ENCODE measurements at regions not wholly inside any gene's neighbourhood (a gene's known extent, or its start where the extent isn't known, plus 50 kb on each side); places are given as distances from the start of the nearest gene placed in this dataset.
"Not testable (repeated sequence)": the region's sequence is repeated elsewhere in the genome, so short reads cannot be mapped to it uniquely, and the experiment has no call there.

DNA sequence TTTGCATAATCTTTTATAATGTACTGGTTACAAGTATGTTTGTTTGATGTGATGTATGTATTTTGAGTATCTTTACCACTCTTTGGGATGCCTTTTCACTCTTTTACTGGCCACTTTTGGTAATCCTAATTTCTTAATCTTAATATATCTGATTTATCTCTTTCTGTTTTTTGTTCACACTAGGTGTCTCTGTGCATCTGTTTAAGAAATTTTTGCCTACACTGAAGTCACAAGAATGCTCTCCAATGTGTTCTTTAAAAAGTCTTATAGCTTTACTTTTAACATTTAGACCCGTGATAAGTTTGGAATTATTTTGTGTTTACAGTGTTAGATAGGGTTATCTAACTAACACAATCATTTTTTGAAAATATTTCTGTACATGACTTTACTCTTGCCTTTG, 659.1 kb downstream of the SI start:
- POLR2A ChIA-PET, result no interaction called here
- no peak overlapping the region for H3K4me3 Mint-ChIP-seq
- H3K36me3 Mint-ChIP-seq, result no peaks in the 10 kb centered on the region
- no peak overlapping the region for H3K27ac Mint-ChIP-seq
- peaks cover 7% of the 10 kb centered on the region for H3K9me3 Mint-ChIP-seq
- no peaks in the 10 kb centered on the region for H3K27me3 Mint-ChIP-seq
- H3K4me1 Mint-ChIP-seq (ENCODE audit: low read depth), result no peaks in the 10 kb centered on the region
- intact Hi-C loops (cut with micrococcal nuclease), result no loop called here
- no peak for DNase-seq
- CTCF ChIA-PET, result no interaction called here

DNA sequence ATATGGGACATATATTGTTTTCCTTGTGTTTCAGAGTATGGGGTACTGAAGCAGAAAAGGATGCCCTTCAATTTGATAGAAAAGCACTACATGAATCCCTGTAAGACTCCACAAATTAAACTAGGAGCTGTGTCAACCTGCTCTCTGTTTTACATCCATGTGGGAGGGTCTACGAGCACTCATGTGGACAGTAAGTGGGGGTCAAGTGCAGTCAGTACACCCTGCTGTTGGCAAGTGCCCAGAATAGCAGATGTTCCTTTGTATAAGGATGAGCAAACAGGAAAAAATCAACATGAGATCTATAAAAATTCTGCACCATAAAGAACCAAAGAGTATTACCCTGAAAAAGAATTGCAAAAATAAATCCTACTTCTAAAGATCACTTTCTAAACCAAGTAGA, 659.9 kb downstream of the SI start:
- ChIA-PET CTCF (no interaction called here), POLR2A (no interaction called here)
- no peaks in the 10 kb centered on the region for H3K36me3 Mint-ChIP-seq
- no peak for DNase-seq
- H3K27ac Mint-ChIP-seq, result no peak overlapping the region
- no peaks in the 10 kb centered on the region for H3K27me3 Mint-ChIP-seq
- no peak overlapping the region for H3K4me3 Mint-ChIP-seq
- no peaks in the 10 kb centered on the region for H3K4me1 Mint-ChIP-seq (ENCODE audit: low read depth)
- intact Hi-C loops (cut with micrococcal nuclease), result no loop called here
- peaks cover 7% of the 10 kb centered on the region for H3K9me3 Mint-ChIP-seq

- POLR2A ChIA-PET, result no interaction called here
- Mint-ChIP-seq H3K9me3 (peaks cover 10% of the 10 kb centered on the region), H3K27me3 (no peaks in the 10 kb centered on the region), H3K4me1 (ENCODE audit: low read depth) (no peaks in the 10 kb centered on the region), H3K27ac (no peak overlapping the region), H3K36me3 (no peaks in the 10 kb centered on the region), H3K4me3 (no peak overlapping the region)
- CTCF ChIA-PET, result no interaction called here
- intact Hi-C loops (cut with micrococcal nuclease), result no loop called here
- no peak for DNase-seq
Measured at GRCh38 chr3:164417955-164418354, 660.3 kb downstream of the SI start.

DNA sequence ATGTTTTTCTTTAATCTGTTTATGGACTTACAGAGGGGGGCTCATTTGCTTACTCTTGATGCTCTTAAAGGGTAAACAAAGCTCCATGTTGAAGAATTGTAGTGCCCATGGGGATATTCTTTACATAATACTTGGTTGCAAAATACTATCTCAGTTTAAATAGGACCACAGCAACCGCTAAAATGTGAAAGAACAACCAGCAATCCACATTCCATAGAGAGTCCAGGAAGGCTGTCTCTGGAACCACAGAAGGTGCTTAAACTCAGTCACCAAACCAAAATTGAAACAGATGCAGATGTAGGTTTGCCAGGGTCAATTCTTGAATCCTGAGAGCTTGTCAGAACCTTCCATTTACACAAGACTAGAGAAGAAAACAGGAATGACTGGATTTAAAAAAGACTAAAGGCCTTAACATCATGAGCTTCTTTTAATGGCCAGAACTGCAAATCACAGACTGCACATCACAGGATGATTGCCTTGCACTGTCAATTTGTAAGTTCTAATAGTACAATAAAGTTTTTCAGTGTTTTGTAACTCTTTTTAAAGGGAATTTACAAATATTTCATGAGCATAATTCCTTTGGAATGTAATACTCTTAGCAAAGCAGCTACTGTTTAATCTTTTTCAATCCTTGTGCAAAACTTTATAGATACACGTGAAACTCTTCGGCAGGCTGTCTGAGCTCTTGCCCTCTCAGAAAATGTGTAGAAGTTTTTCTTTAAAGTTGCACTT, 661.6 kb downstream of the SI start:
- intact Hi-C loops (cut with micrococcal nuclease), result no loop called here
- Mint-ChIP-seq H3K4me1 (ENCODE audit: low read depth) (no peaks in the 10 kb centered on the region), H3K9me3 (peaks cover 8% of the 10 kb centered on the region), H3K27me3 (no peaks in the 10 kb centered on the region), H3K4me3 (no peak overlapping the region), H3K27ac (no peak overlapping the region), H3K36me3 (no peaks in the 10 kb centered on the region)
- no peak for DNase-seq
- ChIA-PET CTCF (interaction anchor here (0.7 kb wide), 1 partner anchor 8 kb away, joined by 3 read pairs; no protein-coding TSS in a partner anchor), POLR2A (no interaction called here)

GRCh38 chr3:164408326-164408725, 670.0 kb downstream of the SI start:
- Mint-ChIP-seq H3K4me1 (ENCODE audit: low read depth) (no peaks in the 10 kb centered on the region), H3K9me3 (peaks cover 17% of the 10 kb centered on the region), H3K4me3 (no peak overlapping the region), H3K36me3 (no peaks in the 10 kb centered on the region), H3K27ac (no peak overlapping the region), H3K27me3 (no peaks in the 10 kb centered on the region)
- DNase-seq, result no peak
- POLR2A ChIA-PET, result no interaction called here
- CTCF ChIA-PET, result interaction anchor here (0.9 kb wide), 1 partner anchor 9 kb away, joined by 3 read pairs; no protein-coding TSS in a partner anchor
- intact Hi-C loops (cut with micrococcal nuclease), result no loop called here

DNA sequence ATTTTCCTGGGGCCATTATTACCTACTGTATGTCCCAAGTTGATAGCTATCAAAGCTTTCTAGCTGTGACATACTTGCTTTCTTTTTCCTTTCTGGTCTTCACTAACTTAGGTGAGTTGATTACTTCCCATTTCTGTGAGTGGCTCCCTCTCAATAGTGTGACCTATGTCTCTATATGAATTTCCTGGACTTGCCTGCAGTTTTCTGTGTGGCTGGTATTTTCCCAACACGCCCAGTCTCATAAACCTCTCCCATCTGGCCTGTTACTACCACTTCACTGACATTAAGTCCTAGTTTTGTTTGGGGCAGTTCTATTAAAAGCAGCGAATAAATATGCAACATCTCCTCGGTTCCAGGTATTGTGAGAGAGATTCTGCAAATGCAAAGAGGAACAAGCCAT, 671.2 kb downstream of the SI start:
- H3K4me3 Mint-ChIP-seq, result no peak overlapping the region
- CTCF ChIA-PET, result no interaction called here
- no peaks in the 10 kb centered on the region for H3K36me3 Mint-ChIP-seq
- DNase-seq, result no peak
- POLR2A ChIA-PET, result no interaction called here
- peaks cover 15% of the 10 kb centered on the region for H3K9me3 Mint-ChIP-seq
- H3K27ac Mint-ChIP-seq, result no peak overlapping the region
- intact Hi-C loops (cut with micrococcal nuclease), result no loop called here
- H3K27me3 Mint-ChIP-seq, result no peaks in the 10 kb centered on the region
- H3K4me1 Mint-ChIP-seq (ENCODE audit: low read depth), result no peaks in the 10 kb centered on the region

DNA sequence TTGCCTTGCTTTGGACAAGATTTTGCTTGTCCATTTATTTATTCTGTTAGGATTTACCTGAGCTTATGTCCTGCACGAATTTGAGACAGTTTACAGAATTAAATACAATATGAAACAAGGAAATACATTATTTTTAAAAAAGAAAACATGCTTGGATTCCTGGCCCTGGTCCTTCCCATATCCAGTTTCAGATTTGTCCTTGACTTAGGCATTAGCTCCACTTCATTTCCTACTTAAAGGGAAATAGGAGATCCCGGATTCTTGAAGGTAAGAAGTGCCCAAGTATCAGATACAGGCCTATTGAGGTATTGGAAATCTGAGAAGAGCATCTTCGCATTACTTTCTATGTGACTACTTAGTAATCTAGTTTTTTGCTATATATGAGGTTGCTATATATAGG, 672.0 kb downstream of the SI start:
- no peaks in the 10 kb centered on the region for H3K4me1 Mint-ChIP-seq (ENCODE audit: low read depth)
- CTCF ChIA-PET, result no interaction called here
- H3K36me3 Mint-ChIP-seq, result no peaks in the 10 kb centered on the region
- intact Hi-C loops (cut with micrococcal nuclease), result no loop called here
- H3K4me3 Mint-ChIP-seq, result no peak overlapping the region
- no peak overlapping the region for H3K27ac Mint-ChIP-seq
- peaks cover 14% of the 10 kb centered on the region for H3K9me3 Mint-ChIP-seq
- DNase-seq, result no peak
- H3K27me3 Mint-ChIP-seq, result no peaks in the 10 kb centered on the region
- POLR2A ChIA-PET, result no interaction called here

DNA sequence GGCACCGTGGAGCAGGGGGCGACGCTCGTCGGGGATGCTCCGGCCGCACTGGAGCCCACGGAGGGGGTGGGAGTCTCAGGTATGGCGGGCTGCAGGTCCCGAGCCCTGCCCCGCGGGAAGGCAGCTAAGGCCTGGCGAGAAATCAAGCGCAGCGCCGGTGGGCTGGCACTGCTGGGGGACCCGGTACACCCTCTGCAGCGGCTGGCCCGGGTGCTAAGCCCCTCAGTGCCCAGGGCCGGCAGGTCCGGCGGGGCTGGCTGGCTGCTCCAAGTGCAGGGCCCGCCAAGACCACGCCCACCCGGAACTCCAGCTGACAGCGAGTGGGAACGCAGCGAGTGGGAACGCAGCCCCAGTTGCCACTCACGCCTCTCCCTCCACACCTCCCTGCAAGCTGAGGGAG, 676.4 kb downstream of the SI start:
- Mint-ChIP-seq H3K9me3 (peaks cover 4% of the 10 kb centered on the region), H3K27ac (no peak overlapping the region), H3K27me3 (no peaks in the 10 kb centered on the region), H3K4me3 (no peak overlapping the region), H3K4me1 (ENCODE audit: low read depth) (no peaks in the 10 kb centered on the region), H3K36me3 (no peaks in the 10 kb centered on the region)
- intact Hi-C loops (cut with micrococcal nuclease), result no loop called here
- ChIA-PET POLR2A (no interaction called here), CTCF (no interaction called here)
- no peak for DNase-seq

GRCh38 chr3:164401440-164401839, 676.9 kb downstream of the SI start:
- H3K27ac Mint-ChIP-seq, result not testable (repeated sequence)

DNA sequence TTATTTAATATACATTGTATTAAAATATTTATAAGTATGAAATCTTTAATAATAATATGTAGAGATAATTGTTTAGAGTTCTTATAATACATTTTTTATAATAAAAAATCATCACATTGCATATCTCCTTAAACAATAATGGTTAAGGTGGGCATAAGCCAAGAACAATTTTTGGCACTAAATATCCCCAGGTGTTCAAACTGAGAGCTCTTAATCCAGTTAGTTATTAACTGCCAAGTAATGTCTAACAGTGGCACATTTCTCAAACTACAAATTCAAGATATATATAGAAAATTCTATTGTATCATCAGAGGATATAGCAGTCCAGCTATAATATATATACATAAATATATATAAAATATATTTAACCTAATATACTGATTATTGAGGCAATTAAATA, 680.8 kb downstream of the SI start:
- ChIA-PET CTCF (no interaction called here), POLR2A (no interaction called here)
- H3K36me3 Mint-ChIP-seq, result no peaks in the 10 kb centered on the region
- intact Hi-C loops (cut with micrococcal nuclease), result no loop called here
- no peaks in the 10 kb centered on the region for H3K27me3 Mint-ChIP-seq
- DNase-seq, result no peak
- no peaks in the 10 kb centered on the region for H3K4me1 Mint-ChIP-seq (ENCODE audit: low read depth)
- H3K9me3 Mint-ChIP-seq, result peaks cover 4% of the 10 kb centered on the region
- no peak overlapping the region for H3K27ac Mint-ChIP-seq
- H3K4me3 Mint-ChIP-seq, result no peak overlapping the region

More at GRCh38 chr3:164401440-164401839, 676.9 kb downstream of the SI start:
- DNase-seq; CTCF ChIA-PET; POLR2A ChIA-PET; H3K9me3 Mint-ChIP-seq; H3K27me3 Mint-ChIP-seq; H3K4me3 Mint-ChIP-seq; H3K4me1 Mint-ChIP-seq (ENCODE audit: low read depth); H3K36me3 Mint-ChIP-seq; intact Hi-C loops (cut with micrococcal nuclease): not testable (repeated sequence)

DNA sequence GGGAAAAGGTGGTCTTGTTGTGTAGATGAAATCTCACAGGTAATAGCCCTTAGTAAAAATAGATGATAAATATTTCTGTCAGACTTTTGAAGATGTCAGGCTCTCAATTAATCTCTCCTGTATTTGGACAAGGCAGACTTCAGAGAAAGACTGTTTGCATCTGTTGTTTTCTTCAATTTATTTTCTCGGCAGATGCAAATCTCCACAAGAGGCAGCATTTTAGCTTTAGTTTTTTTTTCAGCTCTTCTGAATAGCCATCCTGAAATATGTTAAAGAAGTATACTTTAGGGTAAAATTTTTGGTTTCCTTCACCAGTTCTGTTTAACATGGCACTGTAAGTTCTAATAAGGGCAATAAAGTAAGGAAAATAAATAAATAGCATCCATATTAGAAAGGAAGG, 685.1 kb downstream of the SI start:
- H3K4me1 Mint-ChIP-seq (ENCODE audit: low read depth), result no peaks in the 10 kb centered on the region
- ChIA-PET CTCF (no interaction called here), POLR2A (no interaction called here)
- no peak overlapping the region for H3K27ac Mint-ChIP-seq
- intact Hi-C loops (cut with micrococcal nuclease), result no loop called here
- no peaks in the 10 kb centered on the region for H3K9me3 Mint-ChIP-seq
- no peaks in the 10 kb centered on the region for H3K36me3 Mint-ChIP-seq
- H3K4me3 Mint-ChIP-seq, result no peak overlapping the region
- no peaks in the 10 kb centered on the region for H3K27me3 Mint-ChIP-seq
- DNase-seq, result no peak

DNA sequence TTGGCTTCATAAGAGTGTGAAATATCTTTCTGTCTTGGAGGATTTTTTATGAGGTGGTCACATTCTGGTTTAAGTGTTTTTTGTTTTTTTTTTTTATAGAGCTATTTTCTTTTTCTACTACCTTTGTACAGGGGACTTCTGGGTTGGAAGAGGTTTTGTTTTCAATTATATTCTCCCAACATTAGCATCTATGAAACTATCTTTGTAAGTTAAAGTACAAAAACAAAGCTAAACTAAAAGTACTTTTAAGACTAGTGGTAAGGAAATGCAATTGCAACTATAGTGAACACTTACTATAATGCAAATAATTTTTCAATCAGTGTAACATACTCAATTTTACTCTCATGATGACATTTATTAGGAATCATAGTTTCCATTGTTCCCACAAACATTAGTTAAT, 688.2 kb downstream of the SI start:
- Mint-ChIP-seq H3K9me3 (peaks cover 2% of the 10 kb centered on the region), H3K27me3 (no peaks in the 10 kb centered on the region), H3K4me3 (no peak overlapping the region), H3K4me1 (ENCODE audit: low read depth) (no peaks in the 10 kb centered on the region), H3K27ac (no peak overlapping the region), H3K36me3 (no peaks in the 10 kb centered on the region)
- DNase-seq, result no peak
- intact Hi-C loops (cut with micrococcal nuclease), result no loop called here
- ChIA-PET POLR2A (no interaction called here), CTCF (no interaction called here)

GRCh38 chr3:164387236-164387635, 691.1 kb downstream of the SI start:
- CTCF ChIA-PET, result no interaction called here
- no peak for DNase-seq
- H3K27ac Mint-ChIP-seq, result no peak overlapping the region
- H3K4me3 Mint-ChIP-seq, result no peak overlapping the region
- no peaks in the 10 kb centered on the region for H3K4me1 Mint-ChIP-seq (ENCODE audit: low read depth)
- H3K9me3 Mint-ChIP-seq, result peaks cover 4% of the 10 kb centered on the region
- POLR2A ChIA-PET, result no interaction called here
- no peaks in the 10 kb centered on the region for H3K27me3 Mint-ChIP-seq
- no peaks in the 10 kb centered on the region for H3K36me3 Mint-ChIP-seq
- intact Hi-C loops (cut with micrococcal nuclease), result no loop called here
